ENCODE measurements at regions not wholly inside any gene's neighbourhood (a gene's known extent, or its start where the extent isn't known, plus 50 kb on each side); places are given as distances from the start of the nearest gene placed in this dataset.

DNA sequence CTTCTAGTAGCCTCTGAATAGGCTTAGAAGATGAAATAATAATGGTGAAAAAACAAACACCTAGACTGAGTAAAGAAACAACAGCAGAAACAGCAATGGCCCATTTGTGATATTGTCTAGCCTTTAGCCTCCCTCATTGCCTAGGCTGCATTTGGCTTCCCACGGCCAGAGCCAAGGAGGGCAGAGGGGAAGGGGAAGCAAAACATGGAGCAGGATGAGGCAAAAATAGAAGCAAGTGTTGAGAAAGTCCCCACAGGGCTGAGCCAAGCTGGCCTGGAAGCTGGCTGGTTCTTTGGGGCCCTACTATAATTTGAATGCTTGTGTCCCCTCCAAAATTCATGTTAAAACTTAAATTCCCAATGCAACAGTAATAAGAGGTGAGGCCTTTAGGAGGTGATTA is 60.2 kb upstream of the KSR1 start:
- DNase-seq, result no peak

DNA sequence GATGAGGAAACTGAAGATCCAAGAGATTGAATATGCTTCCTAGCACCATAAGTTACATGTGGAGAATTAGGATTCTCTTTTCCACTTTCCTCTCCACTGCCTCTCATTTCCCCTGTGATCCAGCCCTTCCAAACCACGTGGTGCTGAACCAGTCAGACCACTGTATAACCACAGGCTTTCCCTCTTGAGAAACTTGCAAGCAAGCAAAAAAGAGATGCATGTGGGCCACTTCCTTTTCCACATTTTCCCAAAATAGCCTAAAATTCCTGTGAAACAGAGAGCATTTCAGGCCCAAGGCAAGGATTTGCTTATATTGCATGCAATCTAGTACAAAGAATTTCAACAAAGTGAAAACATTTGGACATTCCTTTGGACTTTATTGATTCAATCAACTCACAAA is 59.3 kb upstream of the KSR1 start:
- DNase-seq, result no peak

DNA sequence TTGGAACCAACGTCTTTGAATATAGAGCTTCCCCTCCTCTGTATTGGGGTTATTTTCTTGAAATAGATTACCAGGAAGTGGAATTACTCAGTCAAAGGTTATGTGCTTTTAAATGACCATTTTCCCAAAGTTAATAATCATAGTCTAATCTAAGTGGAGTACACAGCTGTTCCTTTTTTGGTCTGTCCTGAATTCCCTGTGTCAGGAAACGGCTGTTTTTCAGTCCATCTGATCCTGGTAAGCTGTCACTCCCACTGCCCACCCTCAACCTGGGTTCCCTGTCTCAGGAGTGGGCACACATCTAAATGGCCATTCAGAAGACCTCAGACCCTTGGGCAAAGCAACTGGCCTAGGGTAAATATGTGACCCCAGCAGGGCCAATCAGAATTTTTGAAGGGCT is 57.6 kb upstream of the KSR1 start:
- no peak for DNase-seq

DNA sequence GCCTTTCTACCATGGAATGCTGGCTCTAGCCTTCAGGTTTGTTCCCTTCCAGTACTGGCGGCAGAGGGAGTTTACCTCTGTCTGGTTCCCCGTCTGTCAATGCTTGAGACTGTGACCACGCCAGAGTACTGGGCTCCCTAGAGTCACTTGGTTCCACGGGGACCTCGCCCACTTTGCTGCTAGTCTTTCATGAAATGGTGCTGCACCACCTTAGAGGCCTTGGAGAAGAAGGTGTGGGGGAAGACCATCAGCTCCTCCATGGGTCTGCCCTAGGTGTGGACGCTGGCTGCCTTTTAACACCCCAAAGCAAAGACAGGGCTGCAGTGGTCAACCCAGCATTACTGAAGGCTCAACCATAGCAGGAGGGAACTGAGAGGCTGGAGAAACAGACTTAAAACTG is 55.3 kb upstream of the KSR1 start:
- no peak for DNase-seq

DNA sequence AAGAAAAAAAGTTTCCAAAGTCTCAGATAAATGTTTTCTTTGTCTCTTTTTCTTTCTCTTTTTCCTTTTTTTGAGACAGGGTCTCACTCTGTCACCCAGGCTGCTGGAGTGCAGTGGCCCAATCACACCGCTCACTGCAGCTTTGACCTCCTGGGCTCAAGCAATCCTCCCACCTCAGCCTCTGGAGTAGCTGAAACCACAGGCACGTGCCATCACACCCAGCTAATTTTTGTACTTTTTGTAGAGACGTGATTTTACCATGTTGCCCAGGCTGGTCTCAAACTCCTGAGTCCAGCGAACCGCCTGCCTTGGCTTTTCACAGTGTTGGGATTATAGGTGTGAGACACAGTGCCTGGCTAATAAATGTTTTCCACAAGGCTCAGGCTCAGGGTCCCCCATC is 53.3 kb upstream of the KSR1 start:
- no peak for DNase-seq

DNA sequence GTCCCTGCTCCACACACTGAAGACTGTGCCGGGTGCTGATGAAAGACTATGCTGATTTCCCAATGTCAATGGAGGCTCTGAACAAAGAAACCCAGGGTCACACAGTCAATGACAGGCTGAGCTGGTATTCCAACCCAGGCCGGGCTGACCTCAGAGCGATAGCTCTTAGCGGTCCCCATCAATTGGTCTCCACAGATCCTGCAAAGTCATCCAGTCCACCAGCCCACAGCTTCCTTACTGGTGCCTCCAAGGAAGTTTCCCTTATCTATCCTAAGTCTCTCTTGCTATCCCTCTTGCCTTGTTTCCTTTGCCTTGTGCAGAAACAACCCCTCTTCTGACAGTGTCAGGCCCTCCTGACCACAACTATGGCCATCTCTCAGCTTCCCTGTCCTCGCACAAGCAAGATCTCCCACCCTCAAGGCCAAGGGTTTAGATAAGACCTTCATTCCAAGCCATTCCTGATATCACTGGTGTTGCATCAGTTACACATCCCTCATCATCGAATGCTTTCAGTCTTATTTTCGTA is 52.7 kb upstream of the KSR1 start:
- DNase-seq, result no peak

DNA sequence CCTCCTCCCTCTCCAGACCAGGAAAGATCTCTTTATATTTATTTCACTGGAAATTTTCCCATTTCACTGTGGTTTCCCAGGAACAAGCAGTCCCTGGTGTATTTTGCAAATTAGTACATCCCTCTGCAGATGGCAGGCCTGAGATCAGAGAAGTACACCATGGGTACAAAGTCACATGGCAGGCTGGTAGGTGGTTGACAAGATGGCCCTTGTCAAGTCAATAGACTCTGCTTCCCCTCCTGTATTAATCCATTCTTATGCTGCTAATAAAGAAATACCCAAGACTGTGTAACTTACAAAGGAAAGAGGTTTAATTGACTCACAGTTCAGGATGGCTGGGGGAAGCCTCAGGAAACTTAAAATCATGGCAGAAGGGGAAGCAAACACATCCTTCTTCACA is 51.6 kb upstream of the KSR1 start:
- DNase-seq, result no peak
